Small intestine (tissue), 7 donors: ENCODE measurements at regions not wholly inside any gene's neighbourhood (a gene's known extent, or its start where the extent isn't known, plus 50 kb on each side); places are given as distances from the start of the nearest gene placed in this dataset.

ENCODE experiments used
- DNase-seq, 2 donors: peaks; one replicate each; pipeline versions ENCODE4 v3.0.0 to v3.0.0-alpha.2; 2013
- FAIRE-seq: peaks from 2 replicates; lab custom pipeline; 2012; peaks lifted over from hg19 to GRCh38; lab: Jason Lieb, UNC
- H3K27ac ChIP-seq, 3 donors: one replicate each; pipeline ENCODE4 v1.5.1; 2013; ENCODE audit warnings: low read length in 2 of 3, mild to moderate bottlenecking in 2 of 3, control low read depth in 1 of 3, inconsistent platforms in 1 of 3, low read depth in 1 of 3, moderate library complexity in 1 of 3
- H3K27me3 ChIP-seq, 3 donors: one replicate each; pipeline ENCODE4 v1.6.1; 2013; ENCODE audit warnings: low read length in 3 of 3, inconsistent platforms in 1 of 3; ENCODE audit not compliant: control insufficient read depth in 3 of 3, insufficient read depth in 3 of 3
- H3K36me3 ChIP-seq, 3 donors: one replicate each; pipeline ENCODE4 v1.6.1; 2013; ENCODE audit warnings: low read length in 3 of 3, inconsistent platforms in 1 of 3, low read depth in 1 of 3, mild to moderate bottlenecking in 1 of 3, moderate library complexity in 1 of 3; ENCODE audit not compliant: control insufficient read depth in 3 of 3, insufficient read depth in 2 of 3
- H3K4me1 ChIP-seq, 3 donors: one replicate each; pipeline ENCODE4 v1.6.1; 2013; ENCODE audit warnings: low read length in 2 of 3, inconsistent platforms in 1 of 3, low read depth in 1 of 3, mild to moderate bottlenecking in 1 of 3, moderate library complexity in 1 of 3; ENCODE audit not compliant: control insufficient read depth in 3 of 3, insufficient read depth in 2 of 3
- H3K4me3 ChIP-seq, 3 donors: one replicate each; pipeline ENCODE4 v1.5.1; 2013; ENCODE audit warnings: low read length in 3 of 3, control low read depth in 1 of 3, inconsistent platforms in 1 of 3, low read depth in 1 of 3, mild to moderate bottlenecking in 1 of 3, moderate library complexity in 1 of 3
- H3K9me3 ChIP-seq, 2 donors: one replicate each; pipeline ENCODE4 v1.6.1; 2013; ENCODE audit warnings: low read depth in 1 of 2, low read length in 1 of 2; ENCODE audit not compliant: control insufficient read depth in 2 of 2, insufficient read depth in 1 of 2
- WGBS, 3 donors: extraction: QIAGEN DNeasy Blood & Tissue Kit; methylation state at CpG; one replicate each; pipeline ENCODE4 v1.1.7; 2013; 5-methylcytosine and 5-hydroxymethylcytosine counted together
- donor health status: healthy with polysubstance abuse.
- donor health status: control.
- donor health status: control.
- donor health status: Bipolar disorder and iron deficiency.
- donor health status: healthy.

DNA sequence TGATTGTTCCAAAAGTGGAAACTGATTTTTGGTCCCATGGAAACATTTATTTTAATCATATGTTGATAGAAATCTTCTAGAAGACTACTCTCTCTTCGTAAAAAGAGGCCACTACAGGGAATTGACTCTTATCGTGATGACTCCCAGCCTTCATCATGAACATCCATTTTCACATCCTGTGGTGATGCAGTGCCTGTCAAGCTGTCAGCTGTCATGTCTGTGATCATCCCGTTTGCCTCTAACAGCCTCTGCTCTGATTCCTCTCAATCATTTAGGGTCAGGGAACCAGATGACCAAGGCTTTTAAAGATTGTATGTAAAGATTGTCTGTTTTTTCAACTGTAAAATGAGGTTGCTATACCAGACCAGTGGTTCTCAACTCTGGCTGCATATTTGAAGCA, 419.0 kb upstream of the MGAT4C start:
- H3K4me3 ChIP-seq: no peak overlapping the region
- no peaks in the 10 kb centered on the region for H3K36me3 ChIP-seq
- H3K4me1 ChIP-seq: no peaks in the 10 kb centered on the region
- DNase-seq (no peak), FAIRE-seq (no peak)
- H3K27ac ChIP-seq: no peak overlapping the region
- no peaks in the 10 kb centered on the region for H3K9me3 ChIP-seq
- WGBS, 3 donors: 60 to 76% (median 70%) methylated on average over 3 of the region's 3 CpGs
- H3K27me3 ChIP-seq: no peaks in the 10 kb centered on the region

DNA sequence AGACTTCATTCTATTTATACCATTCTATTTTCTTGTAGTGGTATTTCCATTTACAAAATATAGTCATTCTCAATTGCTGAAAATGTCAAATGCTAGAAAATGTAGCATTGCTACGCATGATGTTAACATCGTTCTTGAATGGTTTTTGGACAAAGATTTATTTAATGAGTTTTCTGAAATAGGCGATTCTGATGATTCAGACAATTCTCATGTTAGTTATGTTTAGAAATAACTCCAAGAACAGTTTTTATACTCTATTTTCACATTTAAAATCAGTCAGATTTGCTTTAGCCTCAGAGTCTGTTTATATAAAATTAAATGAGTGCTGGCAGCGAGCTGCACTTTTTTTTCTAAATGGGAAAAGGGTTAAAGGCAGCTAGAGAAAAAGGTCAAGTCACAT, 414.8 kb upstream of the MGAT4C start:
- no peak for FAIRE-seq
- no peak overlapping the region for H3K4me3 ChIP-seq
- no peaks in the 10 kb centered on the region for H3K9me3 ChIP-seq
- H3K27me3 ChIP-seq: no peaks in the 10 kb centered on the region
- no peak overlapping the region for H3K27ac ChIP-seq
- 59 to 79% (median 65%) methylated on average over 4 of the region's 4 CpGs for WGBS, 3 donors
- H3K36me3 ChIP-seq: no peaks in the 10 kb centered on the region
- DNase-seq: no peak
- H3K4me1 ChIP-seq: no peaks in the 10 kb centered on the region

- DNase-seq (no peak), FAIRE-seq (no peak)
- Histone ChIP-seq H3K9me3 (no peaks in the 10 kb centered on the region), H3K27me3 (no peaks in the 10 kb centered on the region), H3K4me3 (no peak overlapping the region), H3K4me1 (no peaks in the 10 kb centered on the region), H3K27ac (no peak overlapping the region), H3K36me3 (no peaks in the 10 kb centered on the region)
- 46 to 73% (median 54%) methylated on average over 3 of the region's 3 CpGs for WGBS, 3 donors
Measured at GRCh38 chr12:86669010-86669409, 412.8 kb upstream of the MGAT4C start.

GRCh38 chr12:86666316-86666715, 410.1 kb upstream of the MGAT4C start:
- Histone ChIP-seq H3K9me3 (no peaks in the 10 kb centered on the region), H3K27ac (no peak overlapping the region)
- no peak for FAIRE-seq

GRCh38 chr12:86663716-86664115, 407.5 kb upstream of the MGAT4C start:
- DNase-seq (no peak), FAIRE-seq (no peak)

More at GRCh38 chr12:86666316-86666715, 410.1 kb upstream of the MGAT4C start:
- Histone ChIP-seq H3K4me1 (no peaks in the 10 kb centered on the region), H3K36me3 (no peaks in the 10 kb centered on the region), H3K27me3 (no peaks in the 10 kb centered on the region), H3K4me3 (no peak overlapping the region)
- no peak for DNase-seq

DNA sequence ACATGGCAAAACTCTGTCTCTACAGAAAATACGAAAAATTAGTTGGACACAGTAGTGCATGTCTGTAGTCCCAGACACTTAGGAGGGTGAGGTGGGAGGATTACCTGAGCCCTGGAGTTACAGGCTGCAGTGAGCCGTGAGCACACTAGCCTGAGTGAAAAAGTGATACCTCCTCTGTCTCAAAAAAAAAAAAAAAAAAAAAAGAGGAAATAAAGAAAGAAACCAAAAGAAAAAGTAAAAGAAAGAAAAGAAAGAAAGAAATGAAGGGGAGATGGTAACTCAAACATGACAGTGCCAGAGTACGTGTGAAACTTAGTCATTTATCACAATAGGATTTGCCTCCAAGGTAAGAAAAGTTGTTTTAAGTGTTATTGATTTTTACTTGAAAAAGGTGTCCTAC, 407.0 kb upstream of the MGAT4C start:
- DNase-seq (no peak), FAIRE-seq (no peak)
- Histone ChIP-seq H3K9me3 (no peaks in the 10 kb centered on the region), H3K4me3 (no peak overlapping the region), H3K36me3 (no peaks in the 10 kb centered on the region), H3K27me3 (no peaks in the 10 kb centered on the region), H3K4me1 (no peaks in the 10 kb centered on the region), H3K27ac (no peak overlapping the region)
- WGBS, 3 donors: 52 to 71% (median 58%) methylated on average over 3 of the region's 3 CpGs

More at GRCh38 chr12:86663716-86664115, 407.5 kb upstream of the MGAT4C start:
- no peaks in the 10 kb centered on the region for H3K4me1 ChIP-seq
- no peaks in the 10 kb centered on the region for H3K36me3 ChIP-seq
- H3K27ac ChIP-seq: no peak overlapping the region
- H3K4me3 ChIP-seq: no peak overlapping the region
- H3K27me3 ChIP-seq: no peaks in the 10 kb centered on the region
- H3K9me3 ChIP-seq: no peaks in the 10 kb centered on the region

DNA sequence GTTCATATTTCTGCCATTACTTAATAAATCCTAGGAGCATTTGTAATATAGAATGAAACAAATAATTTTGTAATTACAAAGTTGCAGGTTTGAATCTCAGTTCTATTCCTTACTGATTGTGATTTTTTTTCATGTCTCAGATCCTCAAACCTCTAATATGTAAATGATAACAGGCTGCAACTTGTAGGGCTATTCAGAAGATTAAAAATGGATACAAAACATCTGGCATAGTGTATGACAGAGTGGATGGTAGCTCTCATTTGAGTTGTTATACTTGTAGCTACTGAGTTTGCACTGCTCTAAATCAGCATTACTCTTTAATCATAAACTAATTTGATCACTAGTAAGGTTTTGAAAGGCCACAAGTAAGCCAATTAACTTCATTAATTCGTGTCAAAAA, 406.3 kb upstream of the MGAT4C start:
- WGBS, 3 donors: 14 to 33% (median 22%) methylated on average over 1 of the region's 1 CpG
- no peak for DNase-seq

DNA sequence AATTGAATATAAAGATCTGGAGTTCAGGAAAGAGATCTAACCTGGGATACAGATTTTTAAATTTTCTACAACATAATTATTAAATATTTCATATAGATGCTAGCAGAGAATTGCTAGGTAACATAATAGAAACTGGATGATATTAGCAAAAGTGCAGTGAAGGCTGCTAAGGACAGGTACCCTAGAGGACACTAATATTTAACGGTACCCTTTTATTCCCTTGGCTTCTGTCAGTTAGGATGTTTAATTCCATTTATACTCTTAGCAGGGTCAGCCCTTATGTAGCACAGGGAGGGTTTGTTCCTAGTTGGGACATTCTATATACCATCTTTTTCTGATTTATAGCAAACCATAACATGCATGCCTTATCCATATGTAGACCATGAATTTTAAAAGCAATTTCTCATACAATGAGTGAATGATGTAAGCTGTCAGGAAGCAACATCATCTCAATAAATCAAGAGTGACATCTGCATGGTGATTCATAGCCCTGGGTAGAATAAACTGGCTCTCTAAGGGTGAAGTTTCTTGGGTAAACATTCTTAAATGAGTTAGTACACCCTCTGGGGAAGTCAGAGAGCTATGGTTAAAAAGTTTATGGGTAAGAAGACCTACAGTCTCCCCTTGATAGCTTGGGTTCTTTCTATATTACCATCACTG, 404.4 kb upstream of the MGAT4C start:
- no peaks in the 10 kb centered on the region for H3K4me1 ChIP-seq
- H3K36me3 ChIP-seq: no peaks in the 10 kb centered on the region
- H3K27ac ChIP-seq: no peak overlapping the region
- FAIRE-seq (no peak), DNase-seq (no peak)
- 83 to 90% (median 87%) methylated on average over 1 of the region's 1 CpG for WGBS, 3 donors
- no peak overlapping the region for H3K4me3 ChIP-seq
- no peaks in the 10 kb centered on the region for H3K9me3 ChIP-seq
- no peaks in the 10 kb centered on the region for H3K27me3 ChIP-seq

More for the DNA sequence above, 406.3 kb upstream of the MGAT4C start:
- Histone ChIP-seq H3K27ac (no peak overlapping the region), H3K4me1 (no peaks in the 10 kb centered on the region), H3K9me3 (no peaks in the 10 kb centered on the region), H3K27me3 (no peaks in the 10 kb centered on the region), H3K36me3 (no peaks in the 10 kb centered on the region), H3K4me3 (no peak overlapping the region)
- FAIRE-seq: no peak

DNA sequence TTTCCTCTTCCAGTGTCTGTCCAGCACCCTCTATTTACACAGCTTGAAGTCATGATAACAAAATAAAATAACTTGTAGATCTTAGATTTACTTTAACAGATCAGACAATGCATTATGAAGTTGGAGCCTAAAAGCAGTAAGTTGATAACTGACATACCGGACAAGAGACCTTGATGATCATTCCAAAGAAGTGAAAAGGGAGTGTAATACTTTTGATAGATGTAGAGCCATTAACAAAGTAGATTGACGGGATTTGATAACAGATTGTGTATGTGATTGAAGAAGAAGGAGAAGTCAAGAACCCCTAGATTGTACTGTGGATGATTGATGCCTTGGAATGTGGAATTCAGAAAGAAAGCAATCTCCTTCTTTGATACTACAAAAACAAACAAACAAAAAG, 403.8 kb upstream of the MGAT4C start:
- no peak for DNase-seq
- Histone ChIP-seq H3K9me3 (no peaks in the 10 kb centered on the region), H3K4me3 (no peak overlapping the region), H3K27me3 (no peaks in the 10 kb centered on the region), H3K36me3 (no peaks in the 10 kb centered on the region), H3K4me1 (no peaks in the 10 kb centered on the region), H3K27ac (no peak overlapping the region)
- no peak for FAIRE-seq
- 38 to 64% (median 49%) methylated on average over 2 of the region's 2 CpGs for WGBS, 3 donors
